ENCODE measurements at regions not wholly inside any gene's neighbourhood (a gene's known extent, or its start where the extent isn't known, plus 50 kb on each side); places are given as distances from the start of the nearest gene placed in this dataset.

GRCh38 chr5:68161156-68161555 is 54.4 kb upstream of the PIK3R1 start:
- WGBS, result 48% methylated on average over 3 of the region's 3 CpGs
- no peaks in the 10 kb centered on the region for H3K4me1 ChIP-seq (ENCODE audit: control insufficient read depth, insufficient read depth, low read depth, low read length)
- H3K18ac ChIP-seq (ENCODE audit: low read depth in 1 of 2, low read length in 2 of 2), result no peak overlapping the region
- H3K4ac ChIP-seq (ENCODE audit: low read depth in 1 of 2, low read length in 2 of 2), result no peak overlapping the region
- H3K14ac ChIP-seq (ENCODE audit: low read length in 2 of 2), result no peak overlapping the region
- no peak overlapping the region for H2AFZ ChIP-seq (ENCODE audit: low read depth, low read length)
- H2BK5ac ChIP-seq (ENCODE audit: low read depth, low read length, poor library complexity, severe bottlenecking), result no peak overlapping the region
- no peak overlapping the region for H3K4me2 ChIP-seq (ENCODE audit: low read length, poor library complexity, severe bottlenecking)
- H3K79me1 ChIP-seq (replicated peaks; ENCODE audit: low read length, poor library complexity, severe bottlenecking), result no peaks in the 10 kb centered on the region
- no peak overlapping the region for H3K27ac ChIP-seq (ENCODE audit: low read length, poor library complexity, severe bottlenecking)
- H2BK120ac ChIP-seq (ENCODE audit: low read depth, low read length), result no peak overlapping the region
- no peaks in the 10 kb centered on the region for H3K27me3 ChIP-seq (ENCODE audit: control insufficient read depth in 1 of 2, insufficient read depth in 1 of 2, low read length in 2 of 2)
- no peak overlapping the region for H2AK5ac ChIP-seq (ENCODE audit: low read length, severe bottlenecking)
- no peak overlapping the region for H3K9ac ChIP-seq (ENCODE audit: low read length)
- no peak overlapping the region for H4K91ac ChIP-seq (ENCODE audit: low read length)
- H3K9me3 ChIP-seq (ENCODE audit: control insufficient read depth, low read length), result no peaks in the 10 kb centered on the region
- no peaks in the 10 kb centered on the region for H3K36me3 ChIP-seq (ENCODE audit: control insufficient read depth in 1 of 2, insufficient read depth in 2 of 2, low read depth in 1 of 2, low read length in 2 of 2)
- H2BK15ac ChIP-seq (ENCODE audit: low read depth, poor library complexity, severe bottlenecking), result no peak overlapping the region
- H4K8ac ChIP-seq (ENCODE audit: low read length), result no peak overlapping the region
- H3K4me3 ChIP-seq (ENCODE audit: insufficient read depth in 1 of 2, low read depth in 1 of 2, low read length in 2 of 2), result no peak overlapping the region
- H3K23ac ChIP-seq (ENCODE audit: low read length in 2 of 2), result no peak overlapping the region
- no peak for DNase-seq
- H2BK12ac ChIP-seq (ENCODE audit: low read length in 2 of 2), result no peak overlapping the region

DNA sequence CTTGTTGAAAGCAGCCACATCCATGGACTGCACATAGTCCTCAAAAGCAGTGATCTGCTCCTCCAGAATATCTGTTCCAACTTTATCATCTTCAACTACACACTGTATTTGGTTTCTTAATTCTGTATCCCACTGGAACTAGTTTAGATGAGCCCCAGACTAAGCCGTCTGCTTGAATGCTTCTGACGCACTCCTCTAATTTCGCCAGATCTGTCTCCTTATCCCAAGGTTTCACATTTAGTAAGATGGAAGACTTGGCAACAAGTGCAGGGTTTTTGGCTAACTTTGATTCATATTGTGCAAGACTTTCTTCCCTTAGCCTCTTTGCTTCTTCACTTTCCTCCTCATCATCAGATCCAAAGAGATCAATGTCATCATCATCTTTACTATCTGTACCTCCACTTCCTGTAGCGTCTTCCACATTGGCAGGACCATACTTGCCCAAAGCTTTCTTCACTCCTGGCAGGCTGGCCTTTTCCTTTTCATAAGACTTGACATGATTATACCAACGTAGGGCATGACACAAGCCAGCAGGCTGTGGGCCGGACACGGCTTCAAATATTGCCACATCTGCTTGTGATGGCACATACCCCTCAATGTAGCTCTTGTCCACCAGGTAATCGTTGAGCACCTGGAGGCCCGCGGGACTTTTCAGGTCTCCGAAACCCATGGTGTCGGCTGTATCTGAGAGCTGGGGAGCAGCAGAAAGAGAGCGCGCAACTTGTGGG is 56.2 kb upstream of the PIK3R1 start:
- H3K9me3 ChIP-seq (ENCODE audit: control insufficient read depth, low read length), result no peaks in the 10 kb centered on the region

DNA sequence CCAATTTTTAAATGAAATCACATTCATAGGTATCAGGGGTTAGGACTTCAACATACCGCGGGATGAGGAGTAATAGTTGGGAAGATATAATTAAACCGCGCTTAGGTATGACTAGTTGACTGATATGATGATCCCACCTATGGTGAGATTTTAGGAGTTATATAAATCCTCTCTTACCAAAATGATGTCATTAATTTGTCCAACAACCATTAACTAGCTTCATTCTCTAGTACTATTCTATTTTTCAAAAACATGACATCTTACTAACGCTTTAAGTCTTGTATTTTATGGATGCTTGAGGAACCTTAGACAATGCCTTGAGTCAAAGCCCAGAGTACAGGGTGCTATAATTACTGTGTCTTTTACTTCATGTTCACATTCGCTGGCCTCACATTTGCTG is 59.6 kb upstream of the PIK3R1 start:
- Histone ChIP-seq H2AFZ (ENCODE audit: low read depth, low read length) (no peak overlapping the region), H3K4ac (ENCODE audit: low read depth in 1 of 2, low read length in 2 of 2) (no peak overlapping the region), H3K4me1 (ENCODE audit: control insufficient read depth, insufficient read depth, low read depth, low read length) (no peaks in the 10 kb centered on the region), H3K4me2 (ENCODE audit: low read length, poor library complexity, severe bottlenecking) (no peak overlapping the region), H3K4me3 (ENCODE audit: insufficient read depth in 1 of 2, low read depth in 1 of 2, low read length in 2 of 2) (no peak overlapping the region), H2AK5ac (ENCODE audit: low read length, severe bottlenecking) (no peak overlapping the region), H2BK15ac (ENCODE audit: low read depth, poor library complexity, severe bottlenecking) (no peak overlapping the region), H2BK120ac (ENCODE audit: low read depth, low read length) (no peak overlapping the region), H3K14ac (ENCODE audit: low read length in 2 of 2) (no peak overlapping the region), H3K18ac (ENCODE audit: low read depth in 1 of 2, low read length in 2 of 2) (no peak overlapping the region), H3K27ac (ENCODE audit: low read length, poor library complexity, severe bottlenecking) (no peak overlapping the region), H2BK5ac (ENCODE audit: low read depth, low read length, poor library complexity, severe bottlenecking) (no peak overlapping the region), H4K8ac (ENCODE audit: low read length) (no peak overlapping the region), H3K79me1 (replicated peaks; ENCODE audit: low read length, poor library complexity, severe bottlenecking) (no peaks in the 10 kb centered on the region), H4K91ac (ENCODE audit: low read length) (no peak overlapping the region), H3K36me3 (ENCODE audit: control insufficient read depth in 1 of 2, insufficient read depth in 2 of 2, low read depth in 1 of 2, low read length in 2 of 2) (no peaks in the 10 kb centered on the region), H2BK12ac (ENCODE audit: low read length in 2 of 2) (no peak overlapping the region), H3K27me3 (ENCODE audit: control insufficient read depth in 1 of 2, insufficient read depth in 1 of 2, low read length in 2 of 2) (no peaks in the 10 kb centered on the region), H3K9me3 (ENCODE audit: control insufficient read depth, low read length) (no peaks in the 10 kb centered on the region), H3K23ac (ENCODE audit: low read length in 2 of 2) (no peak overlapping the region), H3K9ac (ENCODE audit: low read length) (no peak overlapping the region)
- DNase-seq, result no peak
- 100% methylated on average over 1 of the region's 6 CpGs for WGBS

More for the DNA sequence above, 56.2 kb upstream of the PIK3R1 start:
- H2BK5ac ChIP-seq (ENCODE audit: low read depth, low read length, poor library complexity, severe bottlenecking), result no peak overlapping the region
- H3K4ac ChIP-seq (ENCODE audit: low read depth in 1 of 2, low read length in 2 of 2), result no peak overlapping the region
- no peak overlapping the region for H3K23ac ChIP-seq (ENCODE audit: low read length in 2 of 2)
- no peak overlapping the region for H3K18ac ChIP-seq (ENCODE audit: low read depth in 1 of 2, low read length in 2 of 2)
- H2BK12ac ChIP-seq (ENCODE audit: low read length in 2 of 2), result no peak overlapping the region
- H3K4me2 ChIP-seq (ENCODE audit: low read length, poor library complexity, severe bottlenecking), result no peak overlapping the region
- no peak overlapping the region for H2AFZ ChIP-seq (ENCODE audit: low read depth, low read length)
- no peak overlapping the region for H2AK5ac ChIP-seq (ENCODE audit: low read length, severe bottlenecking)
- no peak overlapping the region for H4K8ac ChIP-seq (ENCODE audit: low read length)
- H3K14ac ChIP-seq (ENCODE audit: low read length in 2 of 2), result no peak overlapping the region
- H3K9ac ChIP-seq (ENCODE audit: low read length), result no peak overlapping the region
- no peaks in the 10 kb centered on the region for H3K4me1 ChIP-seq (ENCODE audit: control insufficient read depth, insufficient read depth, low read depth, low read length)
- no peak overlapping the region for H3K27ac ChIP-seq (ENCODE audit: low read length, poor library complexity, severe bottlenecking)
- no peaks in the 10 kb centered on the region for H3K36me3 ChIP-seq (ENCODE audit: control insufficient read depth in 1 of 2, insufficient read depth in 2 of 2, low read depth in 1 of 2, low read length in 2 of 2)
- no peak for DNase-seq
- no peaks in the 10 kb centered on the region for H3K27me3 ChIP-seq (ENCODE audit: control insufficient read depth in 1 of 2, insufficient read depth in 1 of 2, low read length in 2 of 2)
- no peak overlapping the region for H4K91ac ChIP-seq (ENCODE audit: low read length)
- H3K4me3 ChIP-seq (ENCODE audit: insufficient read depth in 1 of 2, low read depth in 1 of 2, low read length in 2 of 2), result no peak overlapping the region
- no peak overlapping the region for H2BK120ac ChIP-seq (ENCODE audit: low read depth, low read length)
- WGBS, result 95% methylated on average over 14 of the region's 14 CpGs
- no peak overlapping the region for H2BK15ac ChIP-seq (ENCODE audit: low read depth, poor library complexity, severe bottlenecking)
- no peaks in the 10 kb centered on the region for H3K79me1 ChIP-seq (replicated peaks; ENCODE audit: low read length, poor library complexity, severe bottlenecking)

GRCh38 chr5:68154119-68154857 is 61.3 kb upstream of the PIK3R1 start:
- Histone ChIP-seq H3K27ac (ENCODE audit: low read length, poor library complexity, severe bottlenecking) (no peak overlapping the region), H2BK15ac (ENCODE audit: low read depth, poor library complexity, severe bottlenecking) (no peak overlapping the region), H4K91ac (ENCODE audit: low read length) (no peak overlapping the region), H2BK12ac (ENCODE audit: low read length in 2 of 2) (no peak overlapping the region), H3K79me1 (replicated peaks; ENCODE audit: low read length, poor library complexity, severe bottlenecking) (no peaks in the 10 kb centered on the region), H3K27me3 (ENCODE audit: control insufficient read depth in 1 of 2, insufficient read depth in 1 of 2, low read length in 2 of 2) (no peaks in the 10 kb centered on the region), H3K4me1 (ENCODE audit: control insufficient read depth, insufficient read depth, low read depth, low read length) (peaks cover under 1% of the 10 kb centered on the region), H3K9me3 (ENCODE audit: control insufficient read depth, low read length) (no peaks in the 10 kb centered on the region), H2BK5ac (ENCODE audit: low read depth, low read length, poor library complexity, severe bottlenecking) (no peak overlapping the region), H3K4me2 (ENCODE audit: low read length, poor library complexity, severe bottlenecking) (no peak overlapping the region), H3K9ac (ENCODE audit: low read length) (no peak overlapping the region), H3K4me3 (ENCODE audit: insufficient read depth in 1 of 2, low read depth in 1 of 2, low read length in 2 of 2) (no peak overlapping the region), H2AFZ (ENCODE audit: low read depth, low read length) (no peak overlapping the region), H4K8ac (ENCODE audit: low read length) (no peak overlapping the region), H3K14ac (ENCODE audit: low read length in 2 of 2) (no peak overlapping the region), H3K23ac (ENCODE audit: low read length in 2 of 2) (no peak overlapping the region), H2BK120ac (ENCODE audit: low read depth, low read length) (no peak overlapping the region), H3K36me3 (ENCODE audit: control insufficient read depth in 1 of 2, insufficient read depth in 2 of 2, low read depth in 1 of 2, low read length in 2 of 2) (no peaks in the 10 kb centered on the region), H3K18ac (ENCODE audit: low read depth in 1 of 2, low read length in 2 of 2) (no peak overlapping the region), H2AK5ac (ENCODE audit: low read length, severe bottlenecking) (no peak overlapping the region), H3K4ac (ENCODE audit: low read depth in 1 of 2, low read length in 2 of 2) (no peak overlapping the region)
- 92% methylated on average over 8 of the region's 9 CpGs for WGBS
- DNase-seq, result no peak
